CD4-positive, CD25-positive, alpha-beta regulatory T cell (primary cell): ENCODE measurements at regions not wholly inside any gene's neighbourhood (a gene's known extent, or its start where the extent isn't known, plus 50 kb on each side); places are given as distances from the start of the nearest gene placed in this dataset.

Source experiments
- ATAC-seq, 2 donors: fragments of 150-1000 bp; cut with Tn5 transposase; one replicate each; pipeline ENCODE4 v1.10.0; 2021; ENCODE audit warnings: low read depth in 2 of 2, moderate number of reproducible peaks in 2 of 2, moderate library complexity in 1 of 2
- DNase-seq, 3 donors: peaks; one replicate each; pipeline versions ENCODE4 v3.0.0 to v3.0.0-alpha.2; 2012 to 2022; ENCODE audit warnings: mixed read lengths in 1 of 3
- H3K27ac ChIP-seq: one replicate; pipeline ENCODE4 v1.7.0; 2013; ENCODE audit warnings: mild to moderate bottlenecking, low read length; ENCODE audit not compliant: insufficient read depth, poor library complexity, severe bottlenecking
- H3K27me3 ChIP-seq: one replicate; pipeline ENCODE4 v1.7.0; 2013; ENCODE audit warnings: low read length; ENCODE audit not compliant: control insufficient read depth, insufficient read depth
- H3K36me3 ChIP-seq: one replicate; pipeline ENCODE4 v1.7.0; 2013; ENCODE audit warnings: mild to moderate bottlenecking, low read length, moderate library complexity; ENCODE audit not compliant: control insufficient read depth, insufficient read depth
- H3K4me1 ChIP-seq: 2 replicates; pipeline ENCODE4 v1.7.0; 2013; ENCODE audit warnings: mild to moderate bottlenecking, low read length; ENCODE audit not compliant: insufficient read depth, control insufficient read depth, poor library complexity, severe bottlenecking
- H3K4me3 ChIP-seq: one replicate; pipeline ENCODE4 v1.7.0; 2013; ENCODE audit warnings: low read depth, mild to moderate bottlenecking, low read length, moderate library complexity
- H3K9me3 ChIP-seq, 2 experiments: 1 replicate in 1 of 2; 2 replicates in 1 of 2; pipeline ENCODE4 v1.7.0; 2013; ENCODE audit warnings: low read length in 2 of 2, mild to moderate bottlenecking in 1 of 2, moderate library complexity in 1 of 2; ENCODE audit not compliant: control insufficient read depth in 2 of 2
- H3K27ac Mint-ChIP-seq, 3 donors: one replicate each; pipeline ENCODE4 v1.8.0; 2020 to 2022; ENCODE audit warnings: mild to moderate bottlenecking in 3 of 3, mixed read lengths in 3 of 3, moderate library complexity in 2 of 3
- H3K27me3 Mint-ChIP-seq: one replicate; pipeline ENCODE4 v1.8.0; 2022; ENCODE audit warnings: mild to moderate bottlenecking, mixed read lengths
- H3K36me3 Mint-ChIP-seq: one replicate; pipeline ENCODE4 v1.8.0; 2020; ENCODE audit warnings: mixed read lengths
- H3K4me1 Mint-ChIP-seq, 4 donors: one replicate each; pipeline ENCODE4 v1.8.0; 2020 to 2022; ENCODE audit warnings: mixed read lengths in 4 of 4, mild to moderate bottlenecking in 1 of 4
- H3K4me3 Mint-ChIP-seq, 4 donors: one replicate each; pipeline ENCODE4 v1.8.0; 2020 to 2022; ENCODE audit warnings: mild to moderate bottlenecking in 4 of 4, mixed read lengths in 4 of 4, moderate library complexity in 3 of 4
- H3K9me3 Mint-ChIP-seq, 7 donors: one replicate each; pipeline ENCODE4 v1.8.0; 2020 to 2022; ENCODE audit warnings: mixed read lengths in 7 of 7, mild to moderate bottlenecking in 3 of 7, moderate library complexity in 2 of 7

- peaks cover 0 to 17% (median 6%) of the 10 kb centered on the region in 7 donors for H3K9me3 Mint-ChIP-seq
- H3K4me1 ChIP-seq: no peaks in the 10 kb centered on the region
- H3K36me3 ChIP-seq: no peaks in the 10 kb centered on the region
- no peaks in the 10 kb centered on the region for H3K27me3 Mint-ChIP-seq
- H3K27me3 ChIP-seq: no peaks in the 10 kb centered on the region
- H3K27ac ChIP-seq: no peak overlapping the region
- no peak overlapping the region for H3K27ac Mint-ChIP-seq
- peaks cover 2 to 7% of the 10 kb centered on the region in 2 experiments for H3K9me3 ChIP-seq
- DNase-seq (no peak), ATAC-seq (no peak)
- no peaks in the 10 kb centered on the region for H3K4me1 Mint-ChIP-seq
- H3K4me3 ChIP-seq: no peak overlapping the region
- H3K36me3 Mint-ChIP-seq: no peaks in the 10 kb centered on the region
- H3K4me3 Mint-ChIP-seq: no peak overlapping the region
Measured at GRCh38 chr6:92132457-92132856, 1286.9 kb downstream of the EPHA7 start.

GRCh38 chr6:92130944-92131343, 1288.4 kb downstream of the EPHA7 start:
- DNase-seq (no peak), ATAC-seq (no peak)
- Mint-ChIP-seq H3K27ac (no peak overlapping the region), H3K9me3 (peaks cover 0 to 17% (median 6%) of the 10 kb centered on the region in 7 donors), H3K4me3 (no peak overlapping the region), H3K36me3 (no peaks in the 10 kb centered on the region), H3K4me1 (no peaks in the 10 kb centered on the region), H3K27me3 (no peaks in the 10 kb centered on the region)
- Histone ChIP-seq H3K36me3 (no peaks in the 10 kb centered on the region), H3K4me3 (no peak overlapping the region), H3K27ac (no peak overlapping the region), H3K4me1 (no peaks in the 10 kb centered on the region), H3K9me3 (peaks cover 2 to 3% of the 10 kb centered on the region in 2 experiments), H3K27me3 (no peaks in the 10 kb centered on the region)

DNA sequence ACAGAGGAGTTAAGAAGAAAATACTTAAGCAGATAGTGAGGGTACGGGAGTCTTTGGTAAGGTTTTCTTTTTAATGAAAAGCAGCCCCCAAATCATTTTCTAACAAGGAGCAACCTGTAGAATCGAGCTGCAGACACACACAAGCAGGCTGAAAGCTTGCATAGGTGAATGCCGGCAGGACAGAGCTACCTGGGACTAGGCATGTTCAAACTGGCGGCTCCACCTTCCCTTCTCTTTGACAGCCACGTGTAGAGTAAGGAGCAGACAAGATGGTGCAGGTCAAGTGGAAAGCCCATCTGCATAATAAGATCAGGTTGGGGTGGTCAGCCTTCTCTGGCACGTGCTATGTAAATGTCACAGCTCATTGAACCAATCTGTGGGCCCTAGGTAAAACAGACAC, 1292.4 kb downstream of the EPHA7 start:
- Histone ChIP-seq H3K9me3 (peaks cover 2 to 3% of the 10 kb centered on the region in 2 experiments), H3K36me3 (no peaks in the 10 kb centered on the region), H3K27ac (no peak overlapping the region), H3K4me1 (no peaks in the 10 kb centered on the region), H3K27me3 (no peaks in the 10 kb centered on the region), H3K4me3 (no peak overlapping the region)
- DNase-seq: no peak
- Mint-ChIP-seq H3K36me3 (no peaks in the 10 kb centered on the region), H3K27ac (no peak overlapping the region), H3K4me3 (no peak overlapping the region), H3K9me3 (peaks cover 0 to 6% (median 2%) of the 10 kb centered on the region in 7 donors), H3K4me1 (no peaks in the 10 kb centered on the region), H3K27me3 (no peaks in the 10 kb centered on the region)
- no peak for ATAC-seq

- H3K27me3 ChIP-seq: no peaks in the 10 kb centered on the region
- peaks cover 0 to 6% (median 2%) of the 10 kb centered on the region in 7 donors for H3K9me3 Mint-ChIP-seq
- H3K4me3 ChIP-seq: no peak overlapping the region
- H3K27ac Mint-ChIP-seq: no peak overlapping the region
- no peak overlapping the region for H3K27ac ChIP-seq
- no peak overlapping the region for H3K4me3 Mint-ChIP-seq
- no peaks in the 10 kb centered on the region for H3K4me1 Mint-ChIP-seq
- no peaks in the 10 kb centered on the region for H3K27me3 Mint-ChIP-seq
- peaks cover 2 to 3% of the 10 kb centered on the region in 2 experiments for H3K9me3 ChIP-seq
- ATAC-seq (no peak), DNase-seq (no peak)
- H3K36me3 Mint-ChIP-seq: no peaks in the 10 kb centered on the region
- H3K4me1 ChIP-seq: no peaks in the 10 kb centered on the region
- no peaks in the 10 kb centered on the region for H3K36me3 ChIP-seq
Measured at GRCh38 chr6:92126088-92126487, 1293.3 kb downstream of the EPHA7 start.

GRCh38 chr6:92125681-92126080, 1293.7 kb downstream of the EPHA7 start:
- Mint-ChIP-seq H3K4me3 (no peak overlapping the region), H3K9me3 (peaks cover 0 to 6% (median 2%) of the 10 kb centered on the region in 7 donors), H3K36me3 (no peaks in the 10 kb centered on the region), H3K4me1 (no peaks in the 10 kb centered on the region), H3K27ac (no peak overlapping the region), H3K27me3 (no peaks in the 10 kb centered on the region)
- Histone ChIP-seq H3K36me3 (no peaks in the 10 kb centered on the region), H3K27me3 (no peaks in the 10 kb centered on the region), H3K4me1 (no peaks in the 10 kb centered on the region), H3K27ac (no peak overlapping the region), H3K4me3 (no peak overlapping the region), H3K9me3 (peaks cover 2 to 3% of the 10 kb centered on the region in 2 experiments)
- DNase-seq (no peak), ATAC-seq (no peak)

DNA sequence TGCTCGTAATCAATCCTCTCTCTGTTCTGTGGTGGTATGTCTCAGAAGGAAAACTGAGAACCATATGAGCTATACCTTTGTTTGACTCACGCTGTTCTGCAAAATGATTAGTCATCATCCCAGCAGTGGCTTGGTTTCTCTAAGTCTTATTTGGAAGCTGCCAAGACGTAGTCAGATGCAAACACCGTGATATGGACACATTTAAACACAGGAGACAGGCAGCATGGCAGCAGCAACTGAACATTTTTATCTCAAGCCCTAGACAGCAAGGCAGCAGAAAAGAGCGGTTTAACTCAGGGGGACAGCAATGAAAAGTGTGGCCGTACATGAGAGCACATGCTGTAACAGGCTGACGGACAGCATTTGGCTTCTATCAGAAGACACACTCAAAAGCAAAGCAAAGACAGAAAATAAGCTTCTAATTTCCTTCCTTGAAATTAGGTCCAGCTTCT, 1295.1 kb downstream of the EPHA7 start:
- Mint-ChIP-seq H3K27ac (no peak overlapping the region), H3K36me3 (no peaks in the 10 kb centered on the region), H3K4me1 (no peaks in the 10 kb centered on the region), H3K9me3 (peaks cover 0 to 6% (median 2%) of the 10 kb centered on the region in 7 donors), H3K27me3 (no peaks in the 10 kb centered on the region), H3K4me3 (no peak overlapping the region)
- H3K4me3 ChIP-seq: no peak overlapping the region
- no peak overlapping the region for H3K27ac ChIP-seq
- peaks cover 2 to 3% of the 10 kb centered on the region in 2 experiments for H3K9me3 ChIP-seq
- no peaks in the 10 kb centered on the region for H3K36me3 ChIP-seq
- DNase-seq: no peak
- no peaks in the 10 kb centered on the region for H3K27me3 ChIP-seq
- ATAC-seq: no peak
- H3K4me1 ChIP-seq: no peaks in the 10 kb centered on the region

DNA sequence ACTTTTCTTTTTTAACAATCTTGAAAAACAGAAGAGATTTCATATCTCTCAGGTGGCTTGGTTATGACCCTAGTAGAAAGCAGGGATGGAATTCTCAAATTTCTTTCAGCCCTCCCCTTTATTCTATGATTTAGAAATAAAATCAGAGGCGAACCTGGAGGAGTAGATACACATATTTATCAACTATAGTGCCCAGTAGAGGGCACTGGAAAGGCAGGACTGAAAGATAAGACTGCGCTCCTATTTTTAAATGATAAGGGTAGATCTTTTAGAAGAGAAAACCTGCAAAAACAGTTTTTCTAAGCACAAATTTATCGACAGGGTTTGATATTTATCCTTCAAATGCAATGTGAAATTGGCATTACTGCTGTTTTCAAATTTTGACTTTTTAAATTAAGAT, 1296.6 kb downstream of the EPHA7 start:
- Histone ChIP-seq H3K36me3 (no peaks in the 10 kb centered on the region), H3K27ac (no peak overlapping the region), H3K4me3 (no peak overlapping the region), H3K9me3 (no peaks in the 10 kb centered on the region), H3K27me3 (no peaks in the 10 kb centered on the region), H3K4me1 (no peaks in the 10 kb centered on the region)
- Mint-ChIP-seq H3K36me3 (no peaks in the 10 kb centered on the region), H3K9me3 (peaks cover 0 to 3% (median 0%) of the 10 kb centered on the region in 7 donors), H3K27me3 (no peaks in the 10 kb centered on the region), H3K4me1 (no peaks in the 10 kb centered on the region), H3K4me3 (no peak overlapping the region), H3K27ac (no peak overlapping the region)
- DNase-seq (no peak), ATAC-seq (no peak)

DNA sequence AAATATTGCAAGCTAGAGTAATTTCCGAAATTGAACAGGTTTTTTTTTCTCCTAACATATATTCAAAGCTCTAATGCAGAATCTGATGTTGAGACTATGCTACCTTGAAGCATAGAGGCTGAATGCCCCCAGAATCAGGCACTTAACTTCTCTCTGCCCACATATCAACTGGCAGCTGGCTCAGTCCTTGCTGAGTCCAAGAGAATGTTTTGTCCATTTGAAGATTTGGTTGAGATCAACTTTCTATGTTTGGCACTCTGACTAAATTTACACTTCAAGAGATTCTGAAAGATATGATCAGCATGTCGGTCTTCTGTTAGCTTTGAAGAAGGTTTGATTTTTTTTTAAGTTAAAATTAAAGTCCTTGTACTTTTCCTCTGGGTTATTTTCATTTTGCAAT, 1298.1 kb downstream of the EPHA7 start:
- DNase-seq (no peak), ATAC-seq (no peak)
- Histone ChIP-seq H3K36me3 (no peaks in the 10 kb centered on the region), H3K4me3 (no peak overlapping the region), H3K9me3 (no peaks in the 10 kb centered on the region), H3K27ac (no peak overlapping the region), H3K4me1 (no peaks in the 10 kb centered on the region), H3K27me3 (no peaks in the 10 kb centered on the region)
- no peaks in the 10 kb centered on the region for H3K27me3 Mint-ChIP-seq
- H3K36me3 Mint-ChIP-seq: no peaks in the 10 kb centered on the region
- H3K9me3 Mint-ChIP-seq: peaks cover 0 to 4% (median 0%) of the 10 kb centered on the region in 7 donors
- no peaks in the 10 kb centered on the region for H3K4me1 Mint-ChIP-seq
- no peak overlapping the region for H3K4me3 Mint-ChIP-seq
- H3K27ac Mint-ChIP-seq: no peak overlapping the region
